Renal pelvis (tissue), 1 donor: ENCODE measurements at regions not wholly inside any gene's neighbourhood (a gene's known extent, or its start where the extent isn't known, plus 50 kb on each side); places are given as distances from the start of the nearest gene placed in this dataset.

Experiments
- DNase-seq: peaks from one replicate; pipeline ENCODE4 v3.0.0-alpha.2; 2013

- no peak for DNase-seq
Observed at GRCh38 chr9:105828171-105828570, 133.8 kb downstream of the TMEM38B start.

GRCh38 chr9:105828596-105829213 is 134.4 kb downstream of the TMEM38B start:
- no peak for DNase-seq

- DNase-seq, result no peak
Observed at GRCh38 chr9:105830461-105830860, 136.1 kb downstream of the TMEM38B start.

GRCh38 chr9:105832096-105832710 is 137.9 kb downstream of the TMEM38B start:
- DNase-seq, result no peak

GRCh38 chr9:105833271-105833975 is 139.1 kb downstream of the TMEM38B start:
- no peak for DNase-seq

GRCh38 chr9:105834404-105834803 is 140.1 kb downstream of the TMEM38B start:
- no peak for DNase-seq

- DNase-seq, result no peak
Observed at GRCh38 chr9:105835721-105836120, 141.4 kb downstream of the TMEM38B start.

- no peak for DNase-seq
Observed at GRCh38 chr9:105836936-105837660, 142.8 kb downstream of the TMEM38B start.

- DNase-seq, result no peak
Observed at GRCh38 chr9:105841562-105841961, 147.2 kb downstream of the TMEM38B start.

- DNase-seq, result peak; percentile 26
Observed at GRCh38 chr9:105842023-105842644, 147.8 kb downstream of the TMEM38B start.

GRCh38 chr9:105846825-105847224 is 152.5 kb downstream of the TMEM38B start:
- no peak for DNase-seq

- no peak for DNase-seq
Observed at GRCh38 chr9:105850852-105851500, 156.6 kb downstream of the TMEM38B start.

- no peak for DNase-seq
Observed at GRCh38 chr9:105854026-105854782, 159.9 kb downstream of the TMEM38B start.

- DNase-seq, result no peak
Observed at GRCh38 chr9:105854783-105855724, 160.7 kb downstream of the TMEM38B start.

- no peak for DNase-seq
Observed at GRCh38 chr9:105855987-105856386, 161.6 kb downstream of the TMEM38B start.

GRCh38 chr9:105858006-105858690 is 163.8 kb downstream of the TMEM38B start:
- no peak for DNase-seq

GRCh38 chr9:105858877-105859276 is 164.5 kb downstream of the TMEM38B start:
- DNase-seq, result no peak

GRCh38 chr9:105859428-105860091 is 165.2 kb downstream of the TMEM38B start:
- no peak for DNase-seq
